ENCODE measurements at regions not wholly inside any gene's neighbourhood (a gene's known extent, or its start where the extent isn't known, plus 50 kb on each side); places are given as distances from the start of the nearest gene placed in this dataset.
"Not testable (repeated sequence)": the region's sequence is repeated elsewhere in the genome, so short reads cannot be mapped to it uniquely, and the experiment has no call there.

DNA sequence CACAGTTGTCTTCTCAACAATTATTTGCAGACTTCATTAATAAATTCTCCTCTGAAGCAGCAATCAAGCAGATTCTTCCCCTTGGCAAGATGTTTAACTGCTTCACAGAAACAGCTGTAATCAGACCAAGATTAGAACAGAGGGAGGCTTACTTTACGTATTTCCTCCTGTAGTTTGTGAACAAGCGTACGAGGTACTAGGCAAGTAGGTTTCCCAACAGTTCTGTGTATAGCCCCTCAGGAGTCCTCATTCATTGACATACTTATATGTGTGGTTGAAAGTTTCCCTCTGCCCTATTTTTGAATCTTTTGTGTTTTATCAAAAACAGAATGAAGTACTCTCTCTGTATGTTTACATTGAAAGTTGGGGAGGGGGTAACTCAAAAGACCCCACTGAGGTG lies 128.0 kb downstream of the SPATA31D1 start:
- DNase-seq (ENCODE audit: low spot score) = no peak

DNA sequence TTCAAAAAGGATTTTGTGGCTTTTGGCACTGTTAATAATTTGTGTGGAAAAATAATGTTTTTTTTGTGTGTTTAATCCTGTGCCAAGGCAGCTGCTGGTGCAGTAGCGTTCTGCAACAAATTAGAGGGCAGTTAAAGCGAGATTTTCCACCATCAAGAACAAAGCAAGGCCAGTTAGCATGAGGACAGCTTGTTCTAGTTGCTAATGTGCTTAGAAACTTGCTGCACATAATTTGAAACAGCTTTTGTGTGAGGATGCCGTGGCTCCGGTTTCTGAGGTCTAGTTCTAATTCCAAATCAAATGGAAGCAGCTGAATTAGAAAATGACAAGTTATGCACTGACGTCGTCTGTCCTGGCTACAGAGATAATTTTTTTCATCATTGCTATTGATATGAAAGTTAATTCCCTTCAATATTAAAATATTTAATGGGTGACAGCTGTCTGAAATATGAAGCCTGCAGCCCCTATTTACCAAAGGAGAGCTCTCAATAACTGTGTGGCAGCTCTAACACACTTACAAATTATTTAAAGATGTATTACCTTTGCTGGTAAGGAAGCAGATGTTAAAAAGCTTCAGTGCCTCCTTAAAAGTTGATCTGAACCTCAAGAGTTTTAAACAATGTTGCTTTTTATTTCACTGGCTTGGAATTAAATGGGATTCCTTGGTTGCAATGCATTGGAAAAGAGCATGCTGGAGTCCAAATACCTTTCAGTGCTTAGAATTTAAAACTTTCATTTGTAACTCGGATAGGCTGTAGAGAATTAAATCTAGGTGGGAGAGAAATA lies 128.6 kb downstream of the SPATA31D1 start:
- DNase-seq (ENCODE audit: low spot score) = peak; percentile 71

DNA sequence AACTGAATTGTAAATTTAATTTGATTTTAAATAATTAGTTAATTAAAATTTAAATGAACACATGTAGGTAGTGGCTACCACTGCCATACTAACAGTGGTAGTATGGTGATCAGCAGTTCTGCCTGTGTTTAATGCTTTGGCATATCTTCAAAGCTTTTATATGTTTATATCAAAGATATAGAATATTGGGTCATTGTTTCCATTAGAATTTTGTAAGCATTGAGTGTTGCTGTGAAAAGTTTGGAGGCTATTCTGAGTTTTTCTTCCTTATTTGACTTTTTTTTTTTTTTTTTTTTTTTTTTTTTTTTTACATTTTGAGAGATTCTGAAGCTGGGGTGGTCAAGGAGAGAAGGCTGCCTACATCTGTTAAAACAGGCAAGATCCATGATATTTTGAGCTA lies 134.2 kb downstream of the SPATA31D1 start:
- DNase-seq (ENCODE audit: low spot score) = no peak

DNA sequence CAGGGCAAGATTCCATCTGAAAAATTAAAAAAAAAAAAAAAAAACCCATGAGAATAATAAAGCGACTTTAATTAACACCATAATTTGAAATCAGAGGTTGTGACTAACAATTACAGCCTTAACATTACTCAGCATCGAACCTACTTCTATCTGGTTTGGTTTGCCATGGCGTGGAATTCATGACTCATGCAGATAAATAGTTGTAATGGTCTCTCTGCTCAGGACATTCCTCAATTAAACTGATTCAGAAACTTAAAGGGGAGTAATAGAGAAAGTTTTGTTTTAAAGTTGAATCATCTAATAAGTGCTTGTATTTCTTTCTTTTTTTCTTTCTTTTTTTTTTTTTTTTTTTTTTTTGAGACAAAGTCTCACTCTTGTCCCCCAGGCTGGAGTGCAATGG lies 135.5 kb downstream of the SPATA31D1 start:
- no peak for DNase-seq (ENCODE audit: low spot score)

DNA sequence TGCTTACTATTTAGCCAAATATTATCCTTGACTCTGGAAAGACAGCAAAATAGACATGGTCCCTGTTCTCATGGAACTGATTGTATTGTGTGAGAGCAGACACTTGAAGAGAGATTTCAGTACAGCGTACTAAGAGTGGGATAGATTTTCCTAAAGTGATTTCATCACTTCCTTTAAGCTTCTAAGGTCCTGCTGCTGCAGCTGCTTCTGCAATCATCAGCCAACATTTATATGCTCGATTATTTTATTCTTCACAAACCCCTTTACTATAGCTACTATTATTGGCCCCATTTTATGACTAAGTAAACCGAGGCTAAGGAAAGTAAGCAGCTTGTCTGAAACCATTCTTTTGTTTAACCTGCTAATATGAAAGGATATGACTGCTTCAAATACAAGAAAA lies 137.7 kb downstream of the SPATA31D1 start:
- DNase-seq (ENCODE audit: low spot score) = no peak

DNA sequence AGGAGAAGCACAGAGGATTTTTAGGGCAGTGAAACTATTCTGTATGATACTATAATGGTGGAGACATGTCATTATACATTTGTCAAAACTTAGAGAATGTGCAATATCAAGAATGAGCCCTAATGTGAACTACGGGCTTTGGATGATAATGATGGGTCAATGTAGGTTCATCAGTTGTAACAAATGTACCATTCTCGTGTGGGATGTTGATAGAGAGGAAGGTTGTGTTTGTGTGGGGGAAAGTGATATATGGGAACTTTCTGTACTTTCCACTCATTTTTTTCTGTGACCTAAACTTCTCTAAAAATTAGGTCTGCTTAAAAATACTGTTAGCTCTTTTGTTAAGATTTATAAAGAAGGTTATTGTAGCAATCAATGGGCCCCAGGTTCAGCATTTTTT lies 138.9 kb downstream of the SPATA31D1 start:
- no peak for DNase-seq (ENCODE audit: low spot score)

DNA sequence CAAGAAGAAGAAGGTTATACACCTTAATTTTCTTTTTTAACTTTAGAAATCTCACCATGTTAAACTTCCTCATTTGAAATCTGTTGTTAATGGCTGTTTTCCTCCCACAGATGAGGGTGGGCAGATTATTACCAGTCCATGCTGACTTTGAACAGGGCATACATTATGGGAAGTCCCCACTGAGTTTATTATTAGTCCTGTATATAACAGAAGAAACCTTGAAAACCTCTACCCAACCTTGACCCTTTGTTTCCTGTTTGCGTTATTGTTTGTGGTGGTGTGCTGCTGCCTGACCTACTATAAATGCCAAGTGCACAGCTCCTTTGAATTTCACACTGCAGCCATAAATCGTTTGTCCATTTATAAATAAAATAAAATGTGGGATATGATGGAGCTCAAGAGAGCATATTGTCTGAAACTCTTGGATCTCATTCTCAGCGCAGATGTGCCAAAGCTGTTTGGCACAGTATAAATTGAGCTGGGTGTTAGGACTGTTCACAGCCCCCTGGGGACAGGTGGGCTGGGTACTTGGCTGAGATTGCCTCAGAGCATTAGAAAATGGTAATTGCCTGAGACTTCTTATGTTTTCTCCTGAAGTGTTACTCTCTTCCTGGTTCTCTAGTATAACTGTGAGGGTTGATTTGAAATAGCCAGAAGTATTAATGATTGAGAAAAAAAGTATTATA lies 139.6 kb downstream of the SPATA31D1 start:
- peak; percentile 26 for DNase-seq (ENCODE audit: low spot score)

DNA sequence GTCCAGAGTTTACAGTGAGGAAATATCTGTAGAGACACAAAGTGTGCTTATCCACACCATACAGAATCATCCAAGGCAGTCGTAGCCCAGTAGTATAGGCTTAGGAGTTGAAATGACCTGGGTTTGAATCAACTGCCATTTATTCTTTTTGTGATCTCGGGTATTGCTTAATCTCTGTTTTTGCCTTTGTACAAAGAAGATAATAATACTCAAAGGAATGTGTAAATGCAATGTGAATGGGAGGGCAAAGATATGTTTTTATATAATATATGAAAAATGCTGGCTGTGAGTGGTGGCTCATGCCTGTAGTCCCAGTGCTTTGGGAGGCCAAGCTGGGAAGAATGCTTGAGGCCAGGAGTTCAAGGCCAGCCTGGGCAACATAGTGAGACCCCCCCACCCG lies 141.1 kb downstream of the SPATA31D1 start:
- no peak for DNase-seq (ENCODE audit: low spot score)

DNA sequence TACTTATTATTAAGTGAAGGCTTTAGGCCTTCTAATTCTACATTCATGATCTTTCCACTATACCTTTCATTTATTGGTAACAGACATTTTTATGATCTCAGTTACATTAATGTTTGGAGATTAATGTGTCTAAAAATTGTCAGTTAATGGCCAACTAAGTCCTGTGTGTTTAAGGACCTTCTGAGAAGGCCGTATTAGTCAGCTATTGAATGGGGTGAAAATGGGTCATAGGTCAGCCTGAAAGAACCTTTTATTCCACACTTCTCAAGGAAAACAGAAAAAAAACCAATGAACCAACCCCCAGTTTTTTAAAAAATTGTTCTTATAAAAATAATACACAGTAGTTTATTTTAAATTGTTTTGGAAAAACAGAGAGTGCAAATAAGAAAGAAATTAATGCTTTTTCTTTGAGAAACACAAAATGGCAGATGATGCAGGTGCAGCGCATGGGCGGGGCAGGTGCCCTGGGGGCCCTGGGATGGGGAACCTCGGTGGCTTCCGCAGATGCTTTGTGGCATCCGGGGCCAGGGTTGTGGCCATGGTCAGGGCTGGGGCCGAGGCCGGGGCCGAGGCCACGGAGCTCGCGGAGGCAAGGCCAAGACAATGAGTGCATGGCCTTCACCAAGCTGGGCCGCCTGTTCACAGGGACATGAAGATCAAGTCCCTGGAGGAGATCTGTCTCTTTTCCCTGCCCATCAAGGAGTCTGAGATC lies 141.9 kb downstream of the SPATA31D1 start:
- no peak for DNase-seq (ENCODE audit: low spot score)

DNA sequence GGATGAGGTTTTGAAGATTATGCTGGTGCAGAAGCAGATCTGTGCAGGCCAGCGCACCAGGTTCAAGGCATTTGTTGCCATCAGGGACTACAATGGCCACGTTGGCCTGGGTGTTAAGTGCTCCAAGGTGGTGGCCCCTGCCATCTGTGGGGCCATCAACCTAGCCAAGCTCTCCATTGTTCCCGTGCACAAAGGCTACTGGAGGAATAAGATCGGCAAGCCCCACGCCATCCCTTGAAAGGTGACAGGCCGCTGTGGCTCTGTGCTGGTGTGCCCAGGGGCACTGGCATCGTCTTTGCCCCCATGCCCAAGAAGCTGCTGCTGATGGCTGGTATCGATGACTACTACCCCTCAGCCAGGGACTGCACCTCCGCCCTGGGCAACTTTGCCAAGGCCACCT lies 142.5 kb downstream of the SPATA31D1 start:
- DNase-seq (ENCODE audit: low spot score) = no peak

DNA sequence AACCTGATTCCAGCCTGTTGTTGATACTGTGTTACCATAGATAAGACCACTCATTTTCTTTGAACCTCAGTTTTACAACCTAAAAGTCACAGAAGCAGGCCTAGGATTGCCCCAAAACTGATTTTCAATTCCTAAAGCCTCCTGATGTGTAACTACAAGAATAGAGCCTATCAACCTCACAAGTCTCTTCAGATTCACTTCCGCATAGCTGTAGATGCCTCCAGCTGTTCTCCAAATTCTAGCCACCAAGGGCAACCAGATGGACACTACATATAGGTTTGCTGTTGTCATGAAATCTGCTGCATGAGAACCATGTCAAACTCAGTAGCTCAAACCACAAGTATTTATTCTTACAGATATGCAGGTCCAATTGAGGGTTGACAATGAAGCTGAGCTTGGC lies 143.5 kb downstream of the SPATA31D1 start:
- DNase-seq (ENCODE audit: low spot score) = no peak

DNA sequence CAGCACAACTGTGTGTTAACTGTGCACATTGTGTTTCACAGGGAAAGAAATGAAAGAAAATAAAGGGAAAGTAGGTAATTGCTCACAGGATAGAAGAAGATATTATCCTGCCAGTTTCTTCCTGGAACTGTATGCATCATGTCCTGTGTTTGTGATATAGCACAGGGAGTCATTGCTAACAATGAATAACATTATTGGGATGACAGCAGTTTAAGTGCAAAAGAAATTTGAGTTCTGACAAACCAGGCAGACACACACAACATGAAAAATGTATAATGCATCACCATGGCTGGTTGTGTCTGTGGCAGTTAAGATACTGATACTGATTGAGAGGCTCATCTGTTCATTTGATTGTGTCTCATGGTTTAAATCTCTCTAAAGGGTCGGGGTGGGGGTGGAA lies 145.4 kb downstream of the SPATA31D1 start:
- no peak for DNase-seq (ENCODE audit: low spot score)

DNA sequence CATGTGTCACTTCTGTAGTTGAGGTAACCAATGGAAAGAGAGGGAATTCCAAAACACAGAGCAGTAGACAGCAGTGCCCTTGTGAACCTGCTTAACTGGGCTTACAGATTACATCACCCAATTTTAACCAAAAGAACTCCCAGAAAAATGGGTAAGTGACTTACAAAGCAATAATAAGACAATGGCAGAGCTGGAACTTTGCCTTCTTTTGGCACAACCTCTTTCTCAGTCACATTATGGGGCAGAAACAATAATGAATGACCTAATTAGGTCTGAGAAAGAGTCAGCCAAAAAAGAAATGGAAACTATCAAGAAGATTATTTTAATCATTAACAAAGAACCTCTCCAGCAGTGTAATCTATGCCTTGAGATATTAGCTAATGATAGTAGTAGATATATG lies 146.5 kb downstream of the SPATA31D1 start:
- no peak for DNase-seq (ENCODE audit: low spot score)

DNA sequence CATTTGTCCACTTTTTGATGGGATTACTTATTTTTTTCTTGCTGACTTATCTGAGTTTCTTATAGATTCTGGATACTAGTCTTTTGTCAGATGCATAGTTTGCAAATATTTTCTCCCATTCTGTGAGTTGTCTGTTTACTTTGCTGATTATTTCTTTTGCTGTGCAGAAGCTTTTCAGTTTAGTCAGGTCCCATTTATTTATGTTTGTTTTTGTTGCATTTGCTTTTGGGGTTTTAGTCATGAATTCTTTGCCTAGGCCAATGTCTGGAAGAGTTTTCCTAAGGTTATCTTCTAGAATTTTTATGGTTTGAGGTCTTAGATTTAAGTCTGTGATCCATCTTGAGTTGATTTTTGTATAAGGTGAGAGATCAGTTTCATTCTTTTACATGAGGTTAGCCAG lies 149.5 kb downstream of the SPATA31D1 start:
- not testable (repeated sequence) for DNase-seq (ENCODE audit: low spot score)

DNA sequence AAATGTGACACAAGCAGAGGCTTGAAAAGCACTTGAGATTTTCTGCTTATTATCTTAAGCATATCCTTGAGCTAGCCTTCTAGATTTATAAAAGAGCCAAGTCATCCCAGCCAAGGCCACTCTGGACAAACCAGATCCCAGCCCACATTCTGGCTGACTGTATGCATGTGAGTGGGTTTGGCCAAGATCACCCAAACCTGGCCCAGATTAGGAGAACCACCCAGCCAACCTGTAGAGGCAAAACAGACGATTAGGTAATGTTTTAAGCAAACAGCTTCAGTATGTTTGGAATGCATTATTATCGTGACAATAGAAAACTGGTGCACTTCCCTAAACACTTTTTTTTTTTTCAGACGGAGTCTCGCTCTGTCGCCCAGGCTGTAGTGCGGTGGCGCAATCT lies 151.9 kb downstream of the SPATA31D1 start:
- DNase-seq (ENCODE audit: low spot score) = no peak

DNA sequence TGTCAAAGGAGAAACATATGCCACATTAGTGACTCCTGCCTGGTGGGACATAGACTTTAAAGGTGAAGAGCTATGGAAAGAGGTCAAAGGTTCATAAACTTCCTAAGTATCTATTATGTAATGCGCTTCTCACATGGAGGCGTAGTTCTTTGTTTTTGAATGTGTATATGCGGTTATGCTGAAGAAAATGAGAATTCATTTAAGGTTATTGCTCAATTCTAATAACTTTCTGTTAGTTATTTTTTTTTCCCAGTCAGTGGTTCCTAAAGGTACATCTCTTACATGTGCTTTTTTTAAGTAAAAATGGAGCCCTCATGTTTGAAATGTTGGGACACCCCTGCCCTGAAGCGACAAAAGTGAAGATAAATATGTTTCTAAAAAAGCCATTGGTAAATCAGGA lies 156.2 kb downstream of the SPATA31D1 start:
- DNase-seq (ENCODE audit: low spot score) = no peak

DNA sequence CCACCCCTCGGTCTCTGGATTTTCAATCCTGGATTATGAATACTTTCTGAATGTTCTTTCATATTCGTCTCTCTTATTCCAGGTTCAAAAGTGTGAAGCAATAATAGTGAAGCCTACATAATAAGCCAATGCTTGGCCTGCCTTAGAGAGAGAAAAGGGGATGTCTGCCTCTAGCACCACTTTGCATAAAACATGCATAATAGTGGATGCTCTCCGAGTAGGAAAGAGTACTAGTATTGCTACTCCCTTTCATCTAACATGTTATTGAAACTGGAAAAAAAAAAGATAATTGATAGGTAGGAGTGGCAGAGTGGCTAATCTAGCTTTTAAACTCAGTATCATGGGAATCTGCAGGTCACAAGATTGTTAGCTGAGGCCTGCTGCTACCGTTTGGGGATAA lies 158.1 kb downstream of the SPATA31D1 start:
- DNase-seq (ENCODE audit: low spot score) = no peak

DNA sequence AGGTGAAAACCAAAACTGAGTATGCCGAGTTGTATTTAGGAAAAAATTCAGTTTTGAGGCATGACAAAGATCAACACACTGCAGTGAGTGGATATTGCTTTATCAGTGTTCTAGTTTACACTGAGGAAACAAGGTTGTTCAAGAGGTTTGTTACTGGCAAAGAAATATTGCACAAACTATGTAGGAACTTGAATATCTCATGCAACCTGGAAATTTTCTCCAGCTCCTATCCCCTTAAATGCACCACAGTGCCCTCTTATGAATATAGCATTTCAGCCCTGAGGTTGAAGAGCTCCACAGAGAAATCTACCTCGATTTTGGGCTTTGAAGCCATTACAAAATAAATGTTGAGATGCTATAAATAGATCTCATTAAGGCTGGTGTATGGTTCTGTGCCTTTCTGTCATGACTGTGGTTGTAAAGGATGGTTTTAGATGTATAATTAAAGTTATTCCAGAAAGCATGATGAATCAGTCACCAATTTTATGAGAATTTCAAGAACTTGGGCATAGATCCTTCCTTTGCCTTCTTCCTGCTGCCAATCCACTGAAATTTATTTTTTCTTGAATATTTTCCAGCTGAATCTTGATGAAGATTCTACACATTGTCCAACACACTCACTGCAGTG lies 159.3 kb downstream of the SPATA31D1 start:
- no peak for DNase-seq (ENCODE audit: low spot score)

DNA sequence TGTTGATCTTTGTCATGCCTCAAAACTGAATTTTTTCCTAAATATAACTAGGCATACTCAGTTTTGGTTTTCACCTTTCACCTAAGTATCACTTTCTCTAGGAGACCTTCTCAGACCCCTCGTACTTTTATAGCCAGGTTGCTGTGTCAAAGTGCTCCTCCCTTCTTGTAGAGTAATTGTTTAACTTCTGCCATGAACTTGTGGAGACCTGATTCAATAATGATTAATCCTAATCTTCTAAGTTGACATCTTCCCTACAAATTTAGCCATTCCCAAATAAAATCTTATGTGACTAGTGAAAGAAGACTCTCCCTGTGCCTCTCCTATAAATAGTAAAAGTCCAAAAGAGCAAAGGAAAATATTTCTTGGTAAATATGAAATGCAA lies 159.8 kb downstream of the SPATA31D1 start:
- DNase-seq (ENCODE audit: low spot score) = no peak

DNA sequence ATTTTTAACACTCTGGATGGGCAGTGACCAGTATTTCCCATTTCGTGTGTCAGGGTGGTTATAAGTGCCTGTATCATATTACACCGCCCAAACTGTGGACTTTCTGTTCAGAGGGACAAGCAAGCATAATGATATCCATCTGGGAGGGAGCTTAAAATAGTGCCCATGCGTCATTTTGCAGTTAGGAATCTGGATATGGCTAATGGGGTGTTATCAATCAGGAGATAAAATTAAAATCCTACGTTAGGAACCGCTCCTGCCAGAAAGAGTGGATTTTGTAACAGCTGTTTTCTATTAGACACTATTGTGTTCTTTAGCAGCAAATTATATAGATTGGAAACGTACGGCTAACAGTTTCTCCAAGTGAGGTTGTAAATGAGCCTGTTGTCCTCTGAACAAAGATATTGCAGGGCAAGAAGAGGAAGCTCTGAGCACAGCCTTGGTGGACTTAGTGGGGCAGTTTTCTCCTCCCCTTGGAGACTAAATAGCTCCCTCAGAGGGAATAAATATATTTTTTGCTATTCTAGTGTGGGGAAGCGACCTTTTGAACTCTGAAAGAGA lies 160.4 kb downstream of the SPATA31D1 start:
- no peak for DNase-seq (ENCODE audit: low spot score)

DNA sequence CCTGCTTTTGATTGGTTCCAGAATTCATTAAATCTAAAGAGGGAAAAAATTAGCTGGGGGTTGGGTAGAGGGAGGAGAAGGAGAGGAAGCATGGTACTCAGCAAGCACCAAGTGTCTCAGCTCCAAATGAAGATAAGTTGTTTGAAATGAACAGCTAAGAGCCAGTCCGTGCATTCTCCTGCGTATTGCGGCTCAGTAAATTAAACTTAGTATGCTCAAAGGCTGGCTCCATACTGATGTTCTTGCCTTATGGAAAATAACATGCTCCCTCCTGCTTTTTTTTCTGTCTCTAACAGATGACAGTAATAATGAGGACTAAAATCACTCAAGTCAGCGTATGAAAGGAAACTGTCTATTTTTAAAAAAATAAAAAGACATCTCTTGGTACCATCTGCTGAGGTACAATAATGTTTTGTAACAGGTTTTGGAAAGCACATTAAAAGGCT lies 161.0 kb downstream of the SPATA31D1 start:
- DNase-seq (ENCODE audit: low spot score) = no peak

DNA sequence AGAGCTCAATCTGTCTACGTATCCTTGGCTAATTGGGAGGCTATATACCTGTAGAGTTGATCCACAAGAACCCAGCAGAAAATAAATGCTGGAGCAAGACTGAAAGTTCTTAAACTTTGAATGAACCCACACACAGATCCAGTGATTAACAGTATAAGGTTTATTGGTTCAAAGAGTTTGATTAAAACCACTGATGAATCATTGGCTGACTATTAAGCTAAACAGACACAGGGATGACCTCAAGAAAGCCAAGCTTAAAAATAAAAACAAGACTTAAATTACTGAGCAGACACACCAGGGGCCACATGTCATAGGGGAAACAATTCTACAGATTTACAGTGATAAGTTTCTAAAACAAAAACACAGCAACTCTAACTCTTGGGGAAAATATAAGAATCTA lies 163.6 kb downstream of the SPATA31D1 start:
- DNase-seq (ENCODE audit: low spot score) = no peak
